Nephron progenitor cell (in vitro differentiated cells): ENCODE measurements at regions not wholly inside any gene's neighbourhood (a gene's known extent, or its start where the extent isn't known, plus 50 kb on each side); places are given as distances from the start of the nearest gene placed in this dataset.

Source experiments
- DNase-seq: peaks from one replicate; pipeline ENCODE4 v3.0.0; 2021
- H3K27ac Mint-ChIP-seq: 2 replicates; pipeline ENCODE4 v1.8.0; 2021; ENCODE audit warnings: mild to moderate bottlenecking, moderate library complexity, mixed read lengths
- H3K27me3 Mint-ChIP-seq: 2 replicates; pipeline ENCODE4 v1.8.0; 2021; ENCODE audit warnings: mild to moderate bottlenecking, low read depth, mixed read lengths; ENCODE audit not compliant: poor library complexity
- H3K36me3 Mint-ChIP-seq: 2 replicates; pipeline ENCODE4 v1.8.0; 2021; ENCODE audit warnings: low read depth, mixed read lengths
- H3K4me1 Mint-ChIP-seq: 2 replicates; pipeline ENCODE4 v1.8.0; 2021; ENCODE audit warnings: mixed read lengths
- H3K4me3 Mint-ChIP-seq: 2 replicates; pipeline ENCODE4 v1.8.0; 2021; ENCODE audit warnings: mild to moderate bottlenecking, moderate library complexity, mixed read lengths
- H3K9me3 Mint-ChIP-seq: 2 replicates; pipeline ENCODE4 v1.8.0; 2021; ENCODE audit warnings: mild to moderate bottlenecking, moderate library complexity, mixed read lengths
- CTCF ChIP-seq: fragments of 200-600 bp; sonication (generic); IDR thresholded peaks from 2 replicates; pipeline ENCODE4 v1.5.0; 2021; ENCODE audit warnings: antibody characterized with exemption

- peaks cover 23% of the 10 kb centered on the region for H3K9me3 Mint-ChIP-seq
- TF ChIP-seq CTCF: no peak
- H3K27ac Mint-ChIP-seq: peak overlapping the region; percentile 59
- DNase-seq: no peak
- peaks cover 10% of the 10 kb centered on the region for H3K36me3 Mint-ChIP-seq
- peaks cover 64% of the 10 kb centered on the region for H3K4me1 Mint-ChIP-seq
- no peak overlapping the region for H3K4me3 Mint-ChIP-seq
- peaks cover 3% of the 10 kb centered on the region for H3K27me3 Mint-ChIP-seq
Observed at GRCh38 chr9:88753691-88754367, 218.9 kb downstream of the NXNL2 start.

- Mint-ChIP-seq H3K27me3 (peaks cover 3% of the 10 kb centered on the region), H3K4me3 (no peak overlapping the region), H3K4me1 (peaks cover 64% of the 10 kb centered on the region), H3K27ac (peak overlapping the region; percentile 21), H3K36me3 (peaks cover 8% of the 10 kb centered on the region), H3K9me3 (peaks cover 23% of the 10 kb centered on the region)
- no peak for DNase-seq
- TF ChIP-seq CTCF: no peak
Observed at GRCh38 chr9:88754452-88754851, 219.5 kb downstream of the NXNL2 start.

- H3K36me3 Mint-ChIP-seq: peaks cover 5% of the 10 kb centered on the region
- no peak for DNase-seq
- H3K4me1 Mint-ChIP-seq: peaks cover 65% of the 10 kb centered on the region
- H3K9me3 Mint-ChIP-seq: peaks cover 23% of the 10 kb centered on the region
- no peak for TF ChIP-seq CTCF
- peaks cover 3% of the 10 kb centered on the region for H3K27me3 Mint-ChIP-seq
- H3K27ac Mint-ChIP-seq: peak overlapping the region; percentile 39
- H3K4me3 Mint-ChIP-seq: no peak overlapping the region
Observed at GRCh38 chr9:88754886-88755285, 219.9 kb downstream of the NXNL2 start.

- H3K4me3 Mint-ChIP-seq: no peak overlapping the region
- DNase-seq: no peak
- H3K27me3 Mint-ChIP-seq: peaks cover 3% of the 10 kb centered on the region
- H3K4me1 Mint-ChIP-seq: peaks cover 59% of the 10 kb centered on the region
- no peak overlapping the region for H3K27ac Mint-ChIP-seq
- H3K36me3 Mint-ChIP-seq: no peaks in the 10 kb centered on the region
- TF ChIP-seq CTCF: no peak
- peaks cover 7% of the 10 kb centered on the region for H3K9me3 Mint-ChIP-seq
Observed at GRCh38 chr9:88757406-88758010, 222.5 kb downstream of the NXNL2 start.

- no peaks in the 10 kb centered on the region for H3K36me3 Mint-ChIP-seq
- H3K9me3 Mint-ChIP-seq: peaks cover 7% of the 10 kb centered on the region
- TF ChIP-seq CTCF: no peak
- H3K27me3 Mint-ChIP-seq: no peaks in the 10 kb centered on the region
- no peak for DNase-seq
- H3K4me3 Mint-ChIP-seq: no peak overlapping the region
- H3K4me1 Mint-ChIP-seq: peaks cover 43% of the 10 kb centered on the region
- peak overlapping the region; percentile 97 for H3K27ac Mint-ChIP-seq
Observed at GRCh38 chr9:88759364-88759763, 224.4 kb downstream of the NXNL2 start.
